ENCODE measurements at regions not wholly inside any gene's neighbourhood (a gene's known extent, or its start where the extent isn't known, plus 50 kb on each side); places are given as distances from the start of the nearest gene placed in this dataset.

- no peak for FAIRE-seq
Observed at GRCh38 chr18:10368456-10369453, 85.7 kb upstream of the APCDD1 start.

GRCh38 chr18:10370716-10371115, 83.7 kb upstream of the APCDD1 start:
- no peak for DNase-seq (ENCODE audit: insufficient read length, low spot score)
- FAIRE-seq = no peak

More at GRCh38 chr18:10368456-10369453, 85.7 kb upstream of the APCDD1 start:
- no peak for DNase-seq (ENCODE audit: insufficient read length, low spot score)

GRCh38 chr18:10371165-10371564, 83.3 kb upstream of the APCDD1 start:
- FAIRE-seq (no peak), DNase-seq (ENCODE audit: insufficient read length, low spot score) (no peak)

DNA sequence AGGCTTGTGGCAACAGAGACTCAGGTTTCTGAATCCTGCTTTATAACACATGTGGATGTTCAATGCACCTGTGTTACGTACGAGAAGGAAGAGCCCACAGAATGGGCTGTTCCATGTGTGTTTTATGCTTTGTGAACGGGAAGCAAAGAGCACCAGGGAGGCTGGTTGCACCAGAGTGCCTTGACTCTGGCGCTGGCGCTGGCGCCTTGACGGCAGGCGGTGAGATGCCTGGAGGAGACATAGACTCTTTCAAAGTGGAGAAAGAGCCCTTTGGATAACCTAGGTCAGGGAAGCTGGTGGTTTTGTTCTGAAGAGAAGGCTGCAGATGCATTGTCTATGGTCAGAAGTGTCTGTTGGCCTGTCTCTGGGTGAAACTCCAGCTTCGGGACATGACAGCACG, 80.2 kb upstream of the APCDD1 start:
- FAIRE-seq (no peak), DNase-seq (ENCODE audit: insufficient read length, low spot score) (no peak)

DNA sequence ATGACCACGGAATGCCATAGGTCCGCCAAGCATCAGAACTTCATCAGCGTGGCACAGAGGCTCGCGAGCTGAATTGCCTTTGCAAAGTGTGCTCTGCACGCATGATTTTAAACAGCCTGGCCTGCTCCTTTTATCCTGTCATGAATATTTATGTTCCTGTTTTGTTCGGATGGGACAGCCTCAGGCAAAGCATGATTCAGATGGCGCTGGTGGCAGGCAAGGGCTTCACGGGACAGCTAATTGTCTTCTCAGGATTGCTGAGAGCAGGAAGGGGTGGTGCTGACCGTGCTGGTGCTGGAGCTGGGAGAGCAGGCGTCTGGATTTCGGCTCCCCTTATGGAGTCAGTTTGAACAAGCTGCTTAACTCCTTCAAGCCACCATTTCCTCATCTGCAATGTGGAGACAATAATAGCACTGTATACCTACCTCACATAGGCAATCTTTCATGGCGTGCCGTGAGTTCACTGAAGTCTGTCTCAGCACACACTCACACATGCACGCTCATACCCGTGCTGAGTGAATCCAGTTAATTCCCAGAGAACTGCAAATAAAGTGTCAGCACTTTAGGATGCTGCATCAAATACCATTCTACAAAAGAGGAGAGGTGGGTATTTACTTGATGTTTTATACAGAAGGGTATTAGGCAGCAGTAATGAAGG, 79.7 kb upstream of the APCDD1 start:
- FAIRE-seq (no peak), DNase-seq (ENCODE audit: insufficient read length, low spot score) (no peak)

- DNase-seq (ENCODE audit: insufficient read length, low spot score) (no peak), FAIRE-seq (no peak)
Observed at GRCh38 chr18:10376731-10377130, 77.7 kb upstream of the APCDD1 start.

- no peak for FAIRE-seq
- DNase-seq (ENCODE audit: insufficient read length, low spot score) = no peak
Observed at GRCh38 chr18:10377956-10378355, 76.5 kb upstream of the APCDD1 start.

DNA sequence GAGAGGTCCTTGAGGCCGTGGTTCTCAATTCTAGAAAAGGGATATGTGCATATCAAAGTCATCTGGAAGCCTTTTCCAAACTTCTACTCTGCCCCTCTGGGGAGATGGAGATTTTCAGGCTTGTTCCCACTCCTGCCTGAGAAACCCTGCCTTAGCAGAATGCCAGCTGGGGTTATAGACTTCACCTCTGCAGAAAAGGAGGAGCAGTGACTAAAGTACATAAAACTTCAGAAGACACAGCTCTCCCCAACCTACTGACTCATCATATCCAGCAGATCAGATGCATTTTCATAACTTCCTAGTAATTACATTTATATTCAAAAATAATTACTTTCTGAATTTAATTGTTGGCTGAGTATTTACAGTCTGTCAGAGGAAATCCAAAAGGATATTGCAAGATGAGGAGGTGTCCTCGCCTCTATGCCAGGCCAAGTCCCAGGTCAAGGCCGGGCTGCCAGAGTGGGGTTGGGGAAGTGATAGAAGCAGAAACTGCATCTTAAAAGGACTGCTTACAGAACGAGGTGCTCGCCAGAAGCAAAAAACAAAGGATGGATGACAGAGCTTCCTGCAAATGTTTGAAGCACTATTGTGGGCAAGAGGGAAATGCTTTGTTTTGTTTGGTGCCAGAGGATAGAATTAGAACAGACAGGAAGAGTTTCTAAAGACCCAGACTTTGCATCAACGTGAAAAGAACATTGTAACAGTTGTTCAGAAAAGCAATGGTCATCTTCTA, 75.6 kb upstream of the APCDD1 start:
- no peak for FAIRE-seq
- no peak for DNase-seq (ENCODE audit: insufficient read length, low spot score)

- DNase-seq (ENCODE audit: insufficient read length, low spot score) = no peak
- no peak for FAIRE-seq
Observed at GRCh38 chr18:10379522-10379921, 74.9 kb upstream of the APCDD1 start.

DNA sequence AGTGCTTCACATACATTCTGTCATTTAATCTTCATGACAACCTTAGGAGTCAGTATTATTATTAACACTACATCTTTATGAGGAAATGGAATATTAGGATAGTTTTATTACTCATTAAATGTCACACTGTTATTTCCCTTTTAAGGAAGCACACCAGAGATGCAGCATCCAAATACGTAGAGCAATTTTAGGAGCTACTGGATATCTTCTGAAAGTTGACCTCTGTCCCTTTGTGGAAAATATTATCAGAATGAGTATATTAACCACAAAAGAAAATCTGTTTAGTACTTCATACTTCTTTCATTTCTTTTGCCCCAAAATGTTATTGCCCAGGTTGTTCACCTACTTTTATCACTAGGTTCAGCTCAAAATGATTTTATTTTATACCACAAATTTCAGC, 72.9 kb upstream of the APCDD1 start:
- no peak for FAIRE-seq

DNA sequence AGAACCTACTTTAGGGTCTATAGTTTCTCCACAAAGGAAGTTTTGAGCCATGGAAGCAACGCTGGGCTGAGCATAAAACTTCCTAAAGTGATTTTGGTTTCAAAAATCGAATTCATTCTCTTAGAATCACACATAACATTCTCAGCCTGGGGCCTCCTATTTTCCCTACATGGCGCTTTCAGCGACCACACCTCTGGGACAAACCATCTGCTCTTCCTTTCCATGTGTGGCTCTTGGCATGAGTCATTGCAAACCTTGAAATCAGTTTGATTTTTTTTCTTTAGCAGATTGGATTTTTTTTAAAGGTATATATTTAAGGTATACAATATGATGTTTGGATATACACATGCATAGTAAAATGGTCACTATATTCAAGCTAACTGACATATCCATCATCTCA, 72.5 kb upstream of the APCDD1 start:
- FAIRE-seq (no peak), DNase-seq (ENCODE audit: insufficient read length, low spot score) (no peak)

More for the DNA sequence above, 72.9 kb upstream of the APCDD1 start:
- DNase-seq (ENCODE audit: insufficient read length, low spot score) = no peak

DNA sequence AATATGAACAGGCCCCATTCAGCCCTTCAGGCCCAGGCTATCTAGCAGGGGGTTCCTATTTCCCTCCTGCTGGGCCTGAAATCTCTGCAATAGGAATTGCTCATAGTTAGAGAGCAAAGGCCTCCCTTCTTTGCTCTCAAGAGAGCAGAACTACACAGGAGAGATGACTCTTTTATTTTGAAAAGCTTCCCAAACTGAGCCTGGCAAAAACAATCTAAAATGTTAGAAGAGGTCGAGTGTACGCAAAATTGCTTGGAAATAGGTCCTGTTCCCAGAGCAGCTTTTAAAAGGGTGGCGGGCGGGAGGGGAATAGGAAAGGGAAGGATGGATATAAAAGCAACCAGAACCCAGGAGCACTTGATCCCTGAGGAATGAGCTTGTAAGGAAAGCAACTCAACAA, 68.4 kb upstream of the APCDD1 start:
- no peak for DNase-seq (ENCODE audit: insufficient read length, low spot score)

DNA sequence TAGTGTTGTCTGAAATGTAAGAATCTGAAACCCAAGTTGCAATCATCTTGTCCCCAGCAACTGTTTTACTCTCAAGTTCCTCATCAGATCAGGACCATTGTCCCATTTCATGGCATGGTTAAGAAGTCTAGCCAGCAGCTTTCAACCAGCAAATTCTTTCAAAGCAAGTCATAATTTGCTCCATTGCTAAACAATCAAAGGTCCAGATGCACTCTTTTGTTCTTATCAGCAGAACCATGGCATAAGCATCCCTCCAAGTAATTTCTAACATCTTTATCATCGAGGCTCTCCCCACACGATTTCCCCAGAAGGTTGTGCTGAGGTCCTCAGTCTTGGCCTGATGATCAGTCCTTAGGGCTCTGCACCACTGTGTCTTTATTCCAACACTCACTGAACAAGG, 67.5 kb upstream of the APCDD1 start:
- FAIRE-seq (peak; percentile 44), DNase-seq (ENCODE audit: insufficient read length, low spot score) (no peak)

More for the DNA sequence above, 68.4 kb upstream of the APCDD1 start:
- no peak for FAIRE-seq

- DNase-seq (ENCODE audit: insufficient read length, low spot score) (no peak), FAIRE-seq (no peak)
Observed at GRCh38 chr18:10387399-10387798, 67.0 kb upstream of the APCDD1 start.

DNA sequence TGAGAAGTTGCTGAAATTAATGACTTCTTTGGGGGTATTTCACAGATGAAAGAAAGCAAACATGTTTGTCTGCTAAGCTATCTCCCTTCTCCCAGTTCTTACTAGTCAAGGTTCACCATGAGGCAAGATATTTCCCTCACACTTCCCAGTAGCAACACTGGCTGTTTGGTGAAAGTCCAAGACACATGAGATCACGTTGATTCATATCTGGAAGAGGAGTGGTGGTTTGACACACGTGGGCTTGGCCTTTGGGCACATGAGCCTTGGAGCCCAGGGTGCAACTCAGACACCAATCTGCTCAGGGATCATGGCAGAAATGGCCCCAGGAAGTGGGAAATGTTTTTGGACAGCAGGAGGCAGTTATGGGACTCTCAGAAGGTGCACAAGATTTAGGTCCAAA, 66.1 kb upstream of the APCDD1 start:
- FAIRE-seq (no peak), DNase-seq (ENCODE audit: insufficient read length, low spot score) (no peak)

DNA sequence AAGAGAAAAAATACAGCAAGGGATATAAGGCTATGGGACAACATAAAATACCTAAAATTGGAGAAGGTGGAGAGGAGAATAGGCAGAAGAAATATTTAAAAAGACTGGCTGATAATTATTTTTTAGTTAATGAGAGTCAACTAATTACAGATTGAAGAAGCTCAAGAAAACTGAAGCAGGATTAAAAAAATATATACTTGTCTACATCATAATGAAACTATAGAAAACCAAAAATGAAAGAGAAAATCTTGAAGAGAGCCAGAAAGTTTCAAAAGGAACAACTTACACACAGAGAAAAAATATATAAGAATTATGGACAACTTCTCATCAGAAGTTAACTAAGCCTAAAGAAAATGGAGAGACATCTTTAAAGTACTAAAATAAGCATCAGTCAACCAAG, 62.9 kb upstream of the APCDD1 start:
- peak; percentile 63 for FAIRE-seq
- peak; percentile 15 for DNase-seq (ENCODE audit: insufficient read length, low spot score)

DNA sequence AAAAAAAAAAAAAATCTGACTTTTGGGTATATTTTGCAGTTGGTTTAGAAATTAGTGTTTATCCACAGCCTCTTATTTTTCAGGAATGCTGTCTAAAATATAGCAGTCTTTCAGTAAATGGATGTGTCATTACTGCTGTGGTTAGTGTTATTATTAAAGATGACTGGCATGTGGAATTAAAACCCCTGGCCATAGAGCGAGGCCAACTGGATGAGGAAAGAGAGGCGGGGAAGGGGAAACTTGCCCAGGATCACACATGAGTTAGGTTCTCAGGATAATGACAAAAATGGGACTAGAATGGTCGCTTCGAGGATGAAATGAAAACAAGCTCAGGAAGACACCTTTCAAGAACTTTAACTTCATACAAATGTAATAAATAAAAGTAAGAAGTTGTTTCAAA, 57.4 kb upstream of the APCDD1 start:
- DNase-seq (ENCODE audit: insufficient read length, low spot score) = no peak
- FAIRE-seq = no peak

- DNase-seq (ENCODE audit: insufficient read length, low spot score) (no peak), FAIRE-seq (no peak)
Observed at GRCh38 chr18:10398571-10398970, 55.9 kb upstream of the APCDD1 start.

DNA sequence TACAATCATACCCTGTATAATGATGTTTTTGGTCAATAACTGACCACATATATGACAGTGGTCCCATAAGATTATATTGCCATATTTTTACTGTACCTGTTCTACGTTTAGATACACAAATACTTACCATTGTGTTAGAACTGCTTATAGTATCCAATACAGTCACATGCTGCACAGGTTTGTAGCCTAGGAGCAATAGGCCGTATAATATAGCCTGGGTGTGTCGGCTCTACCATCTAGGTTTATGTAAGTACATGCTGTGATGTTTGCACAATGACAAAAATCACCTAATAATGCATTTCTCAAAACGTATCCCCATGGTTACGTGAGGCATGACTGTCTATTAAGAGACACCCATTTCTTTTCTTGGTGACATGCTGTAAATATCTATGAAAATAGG, 55.0 kb upstream of the APCDD1 start:
- DNase-seq (ENCODE audit: insufficient read length, low spot score) = no peak
- FAIRE-seq = no peak

GRCh38 chr18:10400534-10401307, 53.7 kb upstream of the APCDD1 start:
- FAIRE-seq (no peak), DNase-seq (ENCODE audit: insufficient read length, low spot score) (no peak)

Data from GM19239 (cell line).